ENCODE measurements at regions not wholly inside any gene's neighbourhood (a gene's known extent, or its start where the extent isn't known, plus 50 kb on each side); places are given as distances from the start of the nearest gene placed in this dataset.

- no peak for TF ChIP-seq CTCF (IDR thresholded peaks at IDR 0.05; ENCODE audit: control insufficient read depth, insufficient read depth, low read depth, low read length, missing control alignments)
- no peak for DNase-seq (ENCODE audit: low read depth)
Observed at GRCh38 chr21:24153137-24153536, 1454.1 kb downstream of the MRPL39 start.

DNA sequence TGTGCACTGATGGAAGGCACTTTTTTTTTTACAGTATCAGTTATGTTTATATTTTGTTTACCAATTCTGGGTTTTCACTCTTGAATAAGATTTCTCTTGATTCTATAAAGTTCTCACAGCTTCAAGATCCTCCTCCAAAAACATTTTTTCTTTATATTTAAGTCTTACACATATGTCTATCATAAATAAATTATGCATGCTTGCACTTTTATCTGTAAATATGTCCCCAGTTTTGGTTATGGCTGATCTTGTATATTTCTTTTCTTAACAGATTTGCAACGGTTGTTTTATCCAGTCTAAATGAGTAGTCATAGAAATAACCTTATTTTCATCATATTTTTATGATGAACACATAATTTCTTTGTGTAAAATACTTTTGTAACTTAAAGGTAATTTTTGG lies 1456.5 kb downstream of the MRPL39 start:
- no peak for DNase-seq (ENCODE audit: low read depth)
- no peak for TF ChIP-seq CTCF (IDR thresholded peaks at IDR 0.05; ENCODE audit: control insufficient read depth, insufficient read depth, low read depth, low read length, missing control alignments)
- no peak overlapping the region for H3K4me3 ChIP-seq (ENCODE audit: control insufficient read depth, low read depth, low read length)

More at GRCh38 chr21:24153137-24153536, 1454.1 kb downstream of the MRPL39 start:
- H3K4me3 ChIP-seq (ENCODE audit: control insufficient read depth, low read depth, low read length): no peak overlapping the region

- no peak overlapping the region for H3K4me3 ChIP-seq (ENCODE audit: control insufficient read depth, low read depth, low read length)
- TF ChIP-seq CTCF (IDR thresholded peaks at IDR 0.05; ENCODE audit: control insufficient read depth, insufficient read depth, low read depth, low read length, missing control alignments): no peak
- no peak for DNase-seq (ENCODE audit: low read depth)
Observed at GRCh38 chr21:24148461-24148860, 1458.8 kb downstream of the MRPL39 start.

- H3K4me3 ChIP-seq (ENCODE audit: control insufficient read depth, low read depth, low read length): no peak overlapping the region
- DNase-seq (ENCODE audit: low read depth): no peak
- no peak for TF ChIP-seq CTCF (IDR thresholded peaks at IDR 0.05; ENCODE audit: control insufficient read depth, insufficient read depth, low read depth, low read length, missing control alignments)
Observed at GRCh38 chr21:24147674-24148073, 1459.6 kb downstream of the MRPL39 start.

GRCh38 chr21:24131056-24131455 lies 1476.2 kb downstream of the MRPL39 start:
- DNase-seq (ENCODE audit: low read depth): no peak
- H3K4me3 ChIP-seq (ENCODE audit: control insufficient read depth, low read depth, low read length): no peak overlapping the region
- TF ChIP-seq CTCF (IDR thresholded peaks at IDR 0.05; ENCODE audit: control insufficient read depth, insufficient read depth, low read depth, low read length, missing control alignments): no peak

GRCh38 chr21:24127651-24128050 lies 1479.6 kb downstream of the MRPL39 start:
- DNase-seq (ENCODE audit: low read depth): no peak
- TF ChIP-seq CTCF (IDR thresholded peaks at IDR 0.05; ENCODE audit: control insufficient read depth, insufficient read depth, low read depth, low read length, missing control alignments): no peak
- H3K4me3 ChIP-seq (ENCODE audit: control insufficient read depth, low read depth, low read length): no peak overlapping the region

DNA sequence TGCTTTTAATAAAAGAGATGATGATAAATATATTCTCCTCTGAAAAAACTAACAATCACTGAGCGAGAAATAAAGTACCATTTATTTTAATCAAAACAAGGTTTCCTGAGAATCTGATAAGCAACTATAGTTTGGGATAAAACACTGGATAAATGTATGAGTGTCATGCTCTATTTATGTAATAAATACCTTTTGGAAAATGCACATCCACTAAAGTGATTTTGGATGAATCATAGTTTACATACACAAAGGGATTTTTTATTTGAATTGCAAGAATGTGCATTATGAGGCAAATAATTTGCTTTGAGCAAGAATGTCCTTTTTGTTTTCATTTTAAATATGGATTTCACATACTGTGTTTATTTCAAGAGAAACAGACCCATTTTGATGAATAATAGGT lies 1483.5 kb downstream of the MRPL39 start:
- TF ChIP-seq CTCF (IDR thresholded peaks at IDR 0.05; ENCODE audit: control insufficient read depth, insufficient read depth, low read depth, low read length, missing control alignments): no peak
- H3K4me3 ChIP-seq (ENCODE audit: control insufficient read depth, low read depth, low read length): no peak overlapping the region
- no peak for DNase-seq (ENCODE audit: low read depth)

Data from AG09309 (cell line).